IMR-90 (cell line): ENCODE measurements at regions not wholly inside any gene's neighbourhood (a gene's known extent, or its start where the extent isn't known, plus 50 kb on each side); places are given as distances from the start of the nearest gene placed in this dataset.

Experiments used
- ATAC-seq: fragments of 200-7000 bp; cut with Tn5 transposase; 2 replicates; pipeline ENCODE4 v1.9.1; 2020; ENCODE audit warnings: low read depth, mild to moderate bottlenecking, moderate library complexity
- BruUV-seq: library from RNA; stranded (reverse); fragments of 400-500 nt; replicated peaks from 2 replicates; lab custom pipeline; 2021; lab: Mats Ljungman, UMichigan
- CTCF ChIA-PET: fragments of 300-600 bp; formaldehyde crosslinking; extraction: SDS; loops from one replicate; lab custom pipeline; 2021; ENCODE audit warnings: antibody characterized with exemption; lab: Yijun Ruan, JAX
- POLR2A ChIA-PET: fragments of 300-600 bp; sonication (Branson Sonifier 250); formaldehyde crosslinking; loops from one replicate; lab custom pipeline; 2022; ENCODE audit warnings: antibody characterized with exemption; ENCODE audit not compliant: unreplicated experiment; lab: Charles Lee
- DNase-seq: peaks from one replicate; pipeline ENCODE4 v3.0.0; 2013
- H2AFZ ChIP-seq: replicated peaks from 2 replicates; pipeline ENCODE3; 2013; ENCODE audit warnings: low read length, mild to moderate bottlenecking; ENCODE audit not compliant: poor library complexity
- H2AK5ac ChIP-seq: 2 replicates; pipeline ENCODE4 v1.6.1; 2013; ENCODE audit warnings: low read depth, low read length, inconsistent platforms
- H2AK9ac ChIP-seq: replicated peaks from 2 replicates; pipeline ENCODE3; 2013; ENCODE audit warnings: mild to moderate bottlenecking, low read depth, low read length, moderate library complexity; ENCODE audit not compliant: poor library complexity
- H2BK120ac ChIP-seq: 2 replicates; pipeline ENCODE4 v1.6.1; 2013; ENCODE audit warnings: low read depth, low read length, inconsistent platforms
- H2BK15ac ChIP-seq: 3 replicates; pipeline ENCODE4 v1.6.1; 2013; ENCODE audit warnings: low read depth, low read length, inconsistent platforms
- H2BK20ac ChIP-seq: 2 replicates; pipeline ENCODE4 v1.6.1; 2013; ENCODE audit warnings: low read depth, mild to moderate bottlenecking, inconsistent platforms, low read length, moderate library complexity
- H2BK5ac ChIP-seq: 2 replicates; pipeline ENCODE4 v1.6.1; 2013; ENCODE audit warnings: mild to moderate bottlenecking, low read depth, low read length, inconsistent platforms; ENCODE audit not compliant: poor library complexity, severe bottlenecking
- H3K14ac ChIP-seq: replicated peaks from 2 replicates; pipeline ENCODE4 v1.6.1; 2013; ENCODE audit warnings: low read depth, low read length, inconsistent platforms
- H3K18ac ChIP-seq: 2 replicates; pipeline ENCODE4 v1.6.1; 2013; ENCODE audit warnings: low read depth, low read length, control low read depth
- H3K23ac ChIP-seq: 2 replicates; pipeline ENCODE4 v1.6.1; 2013; ENCODE audit warnings: low read depth, low read length, inconsistent platforms
- H3K27ac ChIP-seq: 2 replicates; pipeline ENCODE4 v1.5.1; 2013; ENCODE audit warnings: mild to moderate bottlenecking, control low read depth, low read length; ENCODE audit not compliant: insufficient read depth
- H3K27me3 ChIP-seq: 2 replicates; pipeline ENCODE4 v1.6.1; 2013; ENCODE audit warnings: low read length; ENCODE audit not compliant: control insufficient read depth, insufficient read depth
- H3K36me3 ChIP-seq: 2 replicates; pipeline ENCODE4 v1.6.1; 2013; ENCODE audit warnings: low read length, mixed read lengths; ENCODE audit not compliant: control insufficient read depth, insufficient read depth
- H3K4ac ChIP-seq: 2 replicates; pipeline ENCODE4 v1.6.1; 2013; ENCODE audit warnings: low read depth, low read length, inconsistent platforms
- H3K4me1 ChIP-seq: 2 replicates; pipeline ENCODE4 v1.6.1; 2013; ENCODE audit warnings: low read length, mixed read lengths; ENCODE audit not compliant: control insufficient read depth, insufficient read depth
- H3K4me2 ChIP-seq: 2 replicates; pipeline ENCODE4 v1.6.1; 2013; ENCODE audit warnings: low read depth, mild to moderate bottlenecking, control low read depth, low read length, moderate library complexity
- H3K4me3 ChIP-seq: 2 replicates; pipeline ENCODE4 v1.5.1; 2013; ENCODE audit warnings: low read depth, mild to moderate bottlenecking, control low read depth, low read length, moderate library complexity; ENCODE audit not compliant: insufficient read depth
- H3K56ac ChIP-seq: 2 replicates; pipeline ENCODE4 v1.6.1; 2013; ENCODE audit warnings: low read length, inconsistent platforms; ENCODE audit not compliant: insufficient read depth; ENCODE audit errors: extremely low read depth
- H3K79me1 ChIP-seq, 2 experiments: 2 replicates each; pipeline ENCODE4 v1.6.1; 2013; ENCODE audit warnings: low read length in 2 of 2, inconsistent platforms in 1 of 2, low read depth in 1 of 2
- H3K9ac ChIP-seq: 2 replicates; pipeline ENCODE4 v1.6.1; 2013; ENCODE audit warnings: low read depth, low read length, control low read depth
- H3K9me1 ChIP-seq: 2 replicates; pipeline ENCODE4 v1.6.1; 2013; ENCODE audit warnings: low read length, inconsistent platforms; ENCODE audit not compliant: insufficient read depth
- H3K9me3 ChIP-seq: 2 replicates; pipeline ENCODE4 v1.6.1; 2013; ENCODE audit warnings: low read length; ENCODE audit not compliant: control insufficient read depth, insufficient read depth
- H4K20me1 ChIP-seq: 2 replicates; pipeline ENCODE4 v1.6.1; 2013; ENCODE audit warnings: low read length, inconsistent platforms; ENCODE audit not compliant: insufficient read depth
- H4K5ac ChIP-seq: 2 replicates; pipeline ENCODE4 v1.6.1; 2013; ENCODE audit warnings: mild to moderate bottlenecking, low read depth, low read length, control low read depth
- H4K8ac ChIP-seq, 2 experiments: 2 replicates each; pipeline ENCODE4 v1.6.1; 2013; ENCODE audit warnings: low read depth in 2 of 2, low read length in 2 of 2, control low read depth in 1 of 2, inconsistent platforms in 1 of 2
- H4K91ac ChIP-seq: 2 replicates; pipeline ENCODE4 v1.6.1; 2013; ENCODE audit warnings: low read depth, low read length, inconsistent platforms; ENCODE audit not compliant: insufficient read depth
- MAZ ChIP-seq: IDR thresholded peaks from 2 replicates; pipeline ENCODE4 v1.6.1; 2012; ENCODE audit warnings: low read depth, mild to moderate bottlenecking, low read length, improper control_type of control experiment, moderate library complexity, borderline replicate concordance
- RAD21 ChIP-seq: IDR thresholded peaks from 2 replicates; pipeline ENCODE4 v1.6.1; 2012; ENCODE audit warnings: low read length, improper control_type of control experiment
- RFX5 ChIP-seq: IDR thresholded peaks from 2 replicates; pipeline ENCODE4 v1.8.0; 2012; ENCODE audit warnings: low read depth, mild to moderate bottlenecking, low read length, moderate library complexity
- WGBS, 2 experiments: methylation state at CpG; one replicate each; pipeline versions ENCODE4 v1.1.5 to v1.1.7; 2013; ENCODE audit warnings: missing lambda C conversion rate in 2 of 2; ENCODE audit not compliant: insufficient read length in 1 of 2; ENCODE audit errors: extremely low coverage in 2 of 2; 5-methylcytosine and 5-hydroxymethylcytosine counted together
- dilution Hi-C: fragments of 300-500 bp; cut with HindIII; formaldehyde crosslinking; loops from one replicate; pipeline ENCODE4 v1.14.3; 2018; ENCODE audit warnings: low sequenced_read_pairs; ENCODE audit not compliant: unreplicated experiment
- in situ Hi-C: fragments of 300-500 bp; cut with MboI; formaldehyde crosslinking; loops from 3 replicates; pipeline ENCODE4 v1.14.3; 2019; ENCODE audit warnings: low sequenced_read_pairs, inconsistent platforms, mixed read lengths
- intact Hi-C: fragments of 100-400 bp; cut with micrococcal nuclease; formaldehyde crosslinking; loops from 2 replicates; pipeline ENCODE4 v1.10.0; 2022
- TF ChIP-seq, protein P1 (sequence below): conservative IDR thresholded peaks from 2 replicates; pipeline ENCODE4 v1.5.1; 2012; ENCODE audit warnings: mild to moderate bottlenecking, low read depth, low read length, improper control_type of control experiment

DNA sequence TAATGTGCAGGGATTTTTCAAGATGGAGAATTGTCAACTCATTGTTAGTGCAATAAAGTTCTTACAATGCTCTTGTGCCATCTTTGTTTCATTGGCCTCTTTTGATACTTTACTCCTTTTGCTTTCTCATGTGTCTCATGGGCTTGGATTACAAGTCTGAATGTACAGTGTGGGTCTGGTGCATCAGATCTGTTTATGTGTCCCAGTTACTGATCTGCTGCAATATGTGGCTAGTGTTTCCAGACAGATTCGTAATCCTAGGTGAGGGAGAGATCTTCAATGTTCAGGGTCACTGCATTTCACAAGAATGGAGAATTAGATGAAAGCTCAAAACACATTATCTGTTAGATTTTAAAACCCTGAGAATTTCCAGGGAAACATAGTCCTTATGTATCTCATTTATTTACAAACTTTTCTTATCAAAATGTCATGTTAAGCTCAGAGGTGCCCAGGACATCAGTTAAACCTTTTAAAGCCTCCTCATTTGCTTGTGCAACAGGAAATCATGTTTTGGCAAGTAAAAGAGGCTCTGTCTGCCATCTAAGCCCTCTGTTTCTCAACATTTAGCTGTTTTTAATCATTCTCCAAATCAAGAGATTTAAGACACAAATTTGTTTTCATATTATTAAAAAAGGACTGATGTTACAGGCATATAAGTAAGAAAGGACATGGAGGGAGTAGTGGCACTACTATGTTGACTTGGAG lies 108.1 kb downstream of the NUP35 start:
- H2AFZ ChIP-seq, result no peak overlapping the region
- no peaks in the 10 kb centered on the region for H3K27me3 ChIP-seq
- ChIA-PET POLR2A (no interaction called here), CTCF (no interaction called here)
- H4K5ac ChIP-seq, result no peak overlapping the region
- DNase-seq, result peak; percentile 11
- no peak overlapping the region for H3K4me3 ChIP-seq
- H2BK15ac ChIP-seq, result no peak overlapping the region
- no peak overlapping the region for H2BK5ac ChIP-seq
- H4K20me1 ChIP-seq, result no peaks in the 10 kb centered on the region
- no peak overlapping the region for H4K91ac ChIP-seq
- H3K9ac ChIP-seq, result no peak overlapping the region
- no peaks in the 10 kb centered on the region for H3K36me3 ChIP-seq
- no peak overlapping the region for H3K4me2 ChIP-seq
- no peak overlapping the region for H3K56ac ChIP-seq
- no peaks in the 10 kb centered on the region for H3K4me1 ChIP-seq
- BruUV-seq, result no TSS peak
- TF ChIP-seq RAD21, result no peak
- TF ChIP-seq, protein P1, sequence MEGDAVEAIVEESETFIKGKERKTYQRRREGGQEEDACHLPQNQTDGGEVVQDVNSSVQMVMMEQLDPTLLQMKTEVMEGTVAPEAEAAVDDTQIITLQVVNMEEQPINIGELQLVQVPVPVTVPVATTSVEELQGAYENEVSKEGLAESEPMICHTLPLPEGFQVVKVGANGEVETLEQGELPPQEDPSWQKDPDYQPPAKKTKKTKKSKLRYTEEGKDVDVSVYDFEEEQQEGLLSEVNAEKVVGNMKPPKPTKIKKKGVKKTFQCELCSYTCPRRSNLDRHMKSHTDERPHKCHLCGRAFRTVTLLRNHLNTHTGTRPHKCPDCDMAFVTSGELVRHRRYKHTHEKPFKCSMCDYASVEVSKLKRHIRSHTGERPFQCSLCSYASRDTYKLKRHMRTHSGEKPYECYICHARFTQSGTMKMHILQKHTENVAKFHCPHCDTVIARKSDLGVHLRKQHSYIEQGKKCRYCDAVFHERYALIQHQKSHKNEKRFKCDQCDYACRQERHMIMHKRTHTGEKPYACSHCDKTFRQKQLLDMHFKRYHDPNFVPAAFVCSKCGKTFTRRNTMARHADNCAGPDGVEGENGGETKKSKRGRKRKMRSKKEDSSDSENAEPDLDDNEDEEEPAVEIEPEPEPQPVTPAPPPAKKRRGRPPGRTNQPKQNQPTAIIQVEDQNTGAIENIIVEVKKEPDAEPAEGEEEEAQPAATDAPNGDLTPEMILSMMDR, result no peak
- no peak for TF ChIP-seq MAZ
- no peak for TF ChIP-seq RFX5
- no peak overlapping the region for H3K4ac ChIP-seq
- in situ Hi-C loops (no loop called here), intact Hi-C loops (no loop called here), dilution Hi-C loops (no loop called here)
- no peaks in the 10 kb centered on the region for H3K79me1 ChIP-seq
- no peak overlapping the region for H2AK5ac ChIP-seq
- no peak overlapping the region for H2BK20ac ChIP-seq
- H3K9me3 ChIP-seq, result no peaks in the 10 kb centered on the region
- no peak overlapping the region for H3K27ac ChIP-seq
- no peaks in the 10 kb centered on the region for H3K9me1 ChIP-seq
- H4K8ac ChIP-seq, result no peak overlapping the region
- H2AK9ac ChIP-seq, result no peak overlapping the region
- no peak overlapping the region for H3K23ac ChIP-seq
- no peak overlapping the region for H2BK120ac ChIP-seq
- WGBS, 2 experiments, result no CpG with 5 or more reads among the region's 1 CpG
- no peak overlapping the region for H3K14ac ChIP-seq
- no peak for ATAC-seq
- no peak overlapping the region for H3K18ac ChIP-seq
